Activated CD4-positive, alpha-beta T cell treated with anti-CD3 and anti-CD28 coated beads, Interleukin-2, amount 50 U/mL, for 16 hours (primary cell): ENCODE measurements at regions not wholly inside any gene's neighbourhood (a gene's known extent, or its start where the extent isn't known, plus 50 kb on each side); places are given as distances from the start of the nearest gene placed in this dataset.

Experiments
- DNase-seq: peaks from one replicate; pipeline ENCODE4 v3.0.0-alpha.2; 2020

DNA sequence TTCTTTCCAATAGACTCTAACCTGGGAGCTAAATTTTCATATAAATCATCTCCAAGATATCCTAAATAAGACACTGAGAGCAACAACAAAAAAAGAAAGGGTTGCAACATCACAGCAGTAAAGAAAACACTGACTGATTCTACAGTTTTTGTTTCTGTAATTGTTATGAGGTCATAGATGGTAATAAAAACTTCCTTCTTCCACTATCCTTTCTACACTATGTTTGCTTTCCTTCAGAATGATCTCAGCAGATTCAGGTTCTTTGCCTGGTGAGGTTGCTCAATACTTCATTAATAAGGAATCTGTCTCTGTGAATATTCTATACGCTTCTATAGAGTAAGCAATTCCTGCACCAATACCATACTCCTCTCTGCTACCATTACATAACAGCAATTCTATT is 835.6 kb upstream of the GRAMD2B start:
- DNase-seq: no peak

GRCh38 chr5:125592856-125593255 is 830.4 kb upstream of the GRAMD2B start:
- DNase-seq: no peak

GRCh38 chr5:125595095-125595494 is 828.1 kb upstream of the GRAMD2B start:
- no peak for DNase-seq

DNA sequence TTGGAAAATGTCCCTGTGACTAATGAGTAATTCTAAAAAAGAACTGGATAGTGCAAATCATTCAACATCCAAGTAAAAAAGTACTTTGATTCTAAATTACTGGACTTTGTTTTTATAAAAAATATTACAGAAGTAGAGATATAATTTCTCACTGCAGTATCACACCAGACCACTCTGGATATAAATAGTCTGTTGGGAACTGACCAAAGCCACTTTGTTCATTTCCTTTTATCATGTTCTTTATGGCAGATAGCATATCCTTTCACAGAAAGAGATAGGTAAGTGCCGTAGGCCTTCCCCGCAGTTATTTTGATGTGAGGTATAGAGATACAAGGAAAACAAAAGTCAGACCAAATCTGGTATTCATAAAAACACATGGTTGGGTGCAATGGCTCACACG is 827.4 kb upstream of the GRAMD2B start:
- no peak for DNase-seq

- no peak for DNase-seq
Measured at GRCh38 chr5:125597338-125597737, 825.9 kb upstream of the GRAMD2B start.

DNA sequence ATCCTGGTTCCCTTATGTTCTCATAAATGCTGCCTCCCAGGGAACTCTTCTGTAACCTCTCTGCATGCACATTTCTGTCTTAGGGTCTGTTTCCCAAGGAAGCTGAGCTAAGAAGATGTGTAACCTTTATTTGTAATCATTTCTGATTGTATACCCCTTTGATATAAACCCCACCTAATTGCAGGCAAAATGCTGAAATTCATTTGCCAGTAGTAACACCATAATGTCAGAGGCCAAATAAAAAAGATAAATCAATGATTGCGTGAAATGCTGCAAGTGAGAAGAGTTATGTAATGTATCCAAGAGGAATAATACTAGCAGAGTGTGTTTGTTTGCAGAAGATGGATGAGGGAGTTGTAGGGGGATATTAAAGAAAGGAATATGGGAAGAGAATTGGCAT is 822.6 kb upstream of the GRAMD2B start:
- DNase-seq: no peak

DNA sequence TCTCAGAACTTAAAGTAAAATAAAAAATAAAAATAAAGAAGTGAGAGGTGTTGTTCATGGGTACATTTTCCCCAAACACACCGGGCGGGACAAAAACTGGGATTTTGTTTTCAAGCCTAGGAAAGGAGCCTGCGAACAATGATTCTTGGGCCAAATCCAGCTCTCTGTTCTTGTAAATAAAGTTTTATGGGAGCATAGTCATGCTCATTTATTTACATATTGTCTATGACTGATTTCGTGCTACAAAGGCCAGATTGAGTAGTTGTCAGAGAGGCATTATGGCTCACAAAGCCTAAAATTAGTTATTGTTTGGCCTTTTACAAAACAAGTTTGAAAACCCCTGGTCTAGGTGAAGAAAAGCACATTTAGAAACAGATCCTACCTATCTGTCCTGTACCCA is 821.0 kb upstream of the GRAMD2B start:
- DNase-seq: no peak

- no peak for DNase-seq
Measured at GRCh38 chr5:125603321-125603720, 819.9 kb upstream of the GRAMD2B start.

DNA sequence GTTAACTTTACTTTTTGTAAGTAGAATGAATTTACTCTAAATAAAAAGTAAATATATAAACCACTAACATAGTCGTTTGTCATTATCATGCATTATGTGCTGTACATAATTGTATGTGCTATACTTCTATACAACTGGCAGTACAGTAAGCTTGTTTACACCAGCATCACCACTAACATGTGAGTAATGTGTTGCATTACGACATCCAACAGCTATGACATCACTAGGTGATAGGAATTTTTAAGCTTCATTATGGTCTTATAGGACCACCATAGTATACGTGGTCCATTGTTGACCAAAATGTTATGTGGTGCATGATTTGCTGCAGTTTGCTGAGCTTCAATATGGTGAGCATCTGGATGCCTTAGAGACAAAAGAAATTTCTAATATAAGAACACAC is 819.1 kb upstream of the GRAMD2B start:
- no peak for DNase-seq

GRCh38 chr5:125607018-125607417 is 816.2 kb upstream of the GRAMD2B start:
- DNase-seq: no peak

DNA sequence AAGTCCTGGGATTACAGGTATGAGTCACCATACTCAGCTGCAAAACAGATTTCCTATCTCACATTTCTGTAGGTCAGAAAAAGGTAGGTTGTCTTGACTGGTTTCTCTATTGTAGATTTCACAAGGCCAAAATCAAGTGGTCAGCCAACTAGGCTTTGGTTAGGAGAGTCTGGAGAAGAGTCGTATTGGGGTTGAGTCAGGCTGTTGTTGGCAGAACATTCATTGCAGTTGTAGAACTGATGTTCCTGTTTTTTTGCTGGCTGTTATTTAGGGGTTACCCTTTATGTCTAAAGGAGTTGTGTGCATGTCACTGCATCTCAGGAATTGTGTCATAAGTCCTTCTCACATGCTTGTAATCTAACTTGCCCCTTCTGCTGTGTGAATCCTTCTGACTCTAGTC is 814.2 kb upstream of the GRAMD2B start:
- no peak for DNase-seq

GRCh38 chr5:125610892-125611291 is 812.3 kb upstream of the GRAMD2B start:
- no peak for DNase-seq

DNA sequence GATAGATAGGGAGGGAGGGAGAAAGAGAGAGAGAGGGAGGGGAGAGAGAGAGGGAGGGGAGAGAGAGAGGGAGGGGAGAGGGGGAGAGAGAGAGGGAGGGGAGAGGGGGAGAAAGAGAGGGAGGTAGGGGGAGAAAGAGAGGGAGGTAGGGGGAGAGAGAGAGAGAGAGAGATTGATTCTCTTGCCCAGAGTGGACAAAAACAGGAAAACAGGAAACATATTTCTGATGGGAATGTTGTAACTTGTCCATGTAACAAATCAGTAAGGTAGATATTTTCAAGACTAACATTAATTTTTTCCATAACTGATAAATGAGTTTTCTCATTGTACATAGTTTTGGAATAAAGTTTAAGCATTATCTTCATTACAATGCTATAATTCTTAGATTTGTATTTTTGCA is 811.7 kb upstream of the GRAMD2B start:
- no peak for DNase-seq

GRCh38 chr5:125612181-125612721 is 811.0 kb upstream of the GRAMD2B start:
- DNase-seq: no peak

DNA sequence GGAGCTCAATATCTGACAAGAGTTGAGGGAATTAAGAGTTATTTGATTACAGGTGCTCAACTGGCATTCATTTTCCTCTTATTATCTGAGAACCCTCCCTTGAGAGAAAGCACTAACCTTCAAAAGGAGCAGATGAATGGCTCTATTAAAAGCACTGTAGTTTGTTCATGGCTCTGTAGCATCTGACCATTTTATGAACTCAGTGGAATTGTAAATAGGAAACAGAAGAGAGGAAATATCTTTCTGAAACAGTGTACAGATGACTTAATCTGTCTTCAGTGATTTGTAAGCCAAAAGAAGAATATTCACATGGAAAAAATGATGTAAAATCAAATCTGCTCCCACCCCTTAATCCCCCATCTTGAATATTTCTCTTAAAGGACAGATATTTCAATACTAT is 810.4 kb upstream of the GRAMD2B start:
- no peak for DNase-seq

- DNase-seq: no peak
Measured at GRCh38 chr5:125630237-125630636, 793.0 kb upstream of the GRAMD2B start.

DNA sequence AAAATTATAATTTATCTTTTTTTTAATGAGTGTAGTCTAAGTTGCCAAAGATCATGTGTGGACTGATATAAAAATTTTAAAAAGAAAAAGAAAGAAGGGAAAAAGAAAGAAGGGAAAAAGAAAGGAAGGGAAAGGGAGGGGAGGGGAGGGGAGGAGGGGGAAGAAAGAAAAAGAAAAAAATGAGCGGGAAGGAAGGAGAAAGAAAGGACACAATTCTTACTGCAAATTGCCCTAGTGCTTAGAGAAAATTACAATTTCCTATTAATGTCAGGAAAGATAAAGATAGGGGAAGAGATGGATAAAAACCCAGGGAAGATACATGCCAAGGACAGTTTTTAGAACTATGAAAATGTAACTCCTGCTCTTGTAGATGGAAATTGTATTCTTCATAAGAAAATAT is 789.7 kb upstream of the GRAMD2B start:
- no peak for DNase-seq

GRCh38 chr5:125634216-125634835 is 788.9 kb upstream of the GRAMD2B start:
- DNase-seq: no peak

DNA sequence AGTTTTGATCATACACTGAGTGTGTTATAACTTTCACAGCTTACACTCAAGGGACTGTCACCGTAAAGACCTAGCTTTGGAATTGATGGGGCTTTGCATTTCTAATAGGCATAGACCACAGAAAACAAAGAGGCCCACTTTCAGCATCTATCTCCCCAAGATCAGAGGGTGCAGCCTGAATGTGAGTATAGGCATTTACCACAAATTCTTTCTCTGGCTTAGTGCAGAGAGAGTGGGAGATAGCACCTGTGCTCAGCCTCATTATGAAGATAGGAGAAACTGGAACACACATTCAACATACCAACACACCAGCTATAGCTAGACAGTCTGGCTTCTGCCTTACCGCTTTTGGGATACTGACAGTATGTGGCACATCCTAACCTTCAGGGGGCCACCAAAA is 783.4 kb upstream of the GRAMD2B start:
- DNase-seq: no peak

- DNase-seq: no peak
Measured at GRCh38 chr5:125652761-125653160, 770.4 kb upstream of the GRAMD2B start.

DNA sequence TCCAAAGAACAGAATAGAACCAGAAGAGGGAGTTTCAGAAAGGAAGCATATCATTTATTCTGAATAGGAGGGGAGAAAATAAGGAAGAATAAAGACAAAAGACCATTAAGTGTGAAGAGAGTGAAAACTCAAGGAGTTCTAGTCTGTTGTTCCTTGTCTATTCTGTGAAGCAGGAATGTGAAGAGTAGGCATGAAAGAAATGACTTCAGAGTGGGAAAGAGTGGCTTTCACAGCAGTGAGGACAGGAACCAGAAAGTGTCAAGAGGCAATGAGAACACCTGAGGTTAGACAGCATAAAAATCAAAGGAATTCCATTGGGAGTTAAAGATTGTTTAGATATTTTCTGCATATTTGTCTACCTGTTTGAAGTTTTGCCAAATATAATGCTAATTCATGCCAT is 768.8 kb upstream of the GRAMD2B start:
- no peak for DNase-seq

DNA sequence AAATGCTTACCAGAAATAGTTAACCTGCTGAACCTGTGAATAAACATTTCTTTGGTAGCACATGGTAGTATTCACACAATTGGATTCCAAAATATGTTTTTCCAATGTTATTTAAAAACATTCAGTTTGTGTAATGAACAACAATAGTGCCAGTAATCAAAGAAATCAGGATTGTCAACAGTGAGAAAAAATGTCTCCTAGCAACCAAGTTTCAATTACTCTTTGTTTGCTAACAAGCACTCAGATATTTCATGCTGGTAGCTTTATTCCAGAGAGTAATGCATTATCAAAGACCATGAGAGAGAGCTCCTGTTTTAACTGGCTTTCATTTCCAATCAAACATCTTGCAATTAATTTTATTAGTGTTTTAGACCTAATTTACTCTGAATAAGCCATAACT is 768.1 kb upstream of the GRAMD2B start:
- DNase-seq: no peak

DNA sequence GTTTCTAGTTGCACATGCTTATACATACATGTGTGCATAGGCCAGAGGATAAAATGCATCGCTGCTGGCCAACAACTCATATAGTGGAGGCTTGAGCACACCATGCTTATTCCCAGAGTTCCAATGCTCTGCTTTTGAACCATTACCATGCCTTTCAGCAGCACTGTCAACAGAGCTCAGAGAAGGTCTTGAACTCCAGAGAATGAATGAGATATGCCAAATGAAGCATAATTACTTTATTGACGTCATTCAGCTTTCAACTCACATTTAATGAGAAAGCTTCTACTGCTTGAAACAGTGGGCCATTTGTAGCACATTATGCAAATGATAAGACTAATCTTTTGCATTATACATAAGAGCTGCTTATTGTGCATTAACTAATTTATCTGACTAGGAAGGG is 765.3 kb upstream of the GRAMD2B start:
- no peak for DNase-seq

DNA sequence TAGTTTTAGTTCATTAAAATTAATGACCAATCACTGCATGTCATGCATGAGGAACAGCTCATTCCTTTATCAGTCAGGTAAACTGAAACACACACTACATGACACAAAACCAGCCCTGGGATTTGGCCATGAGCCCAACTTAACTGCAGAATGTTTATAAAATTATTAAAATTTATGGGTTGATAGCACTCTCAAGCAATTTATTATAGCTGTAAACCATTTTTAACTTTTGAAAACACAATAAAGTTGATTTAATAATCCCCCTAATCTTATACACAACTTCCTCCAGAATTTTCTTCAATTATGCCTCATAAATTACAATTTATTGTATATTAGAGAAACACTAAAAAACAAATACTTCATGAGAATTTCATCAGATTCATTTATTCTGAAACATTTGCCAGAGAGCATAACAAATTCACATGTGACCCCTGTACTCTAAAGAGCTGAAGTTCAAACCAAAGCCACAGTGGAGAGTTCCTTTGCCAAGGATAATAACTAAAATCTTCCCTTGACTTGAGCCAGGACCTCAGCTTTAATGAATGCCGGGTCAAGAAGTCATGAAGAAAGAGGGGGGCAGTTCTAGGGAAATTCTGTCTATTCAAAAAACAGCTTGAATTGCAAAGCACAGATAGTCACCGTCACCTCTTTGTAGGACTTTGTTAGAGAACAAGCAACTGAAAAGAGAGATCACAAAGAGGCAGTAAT is 763.7 kb upstream of the GRAMD2B start:
- DNase-seq: no peak
